ENCODE measurements at regions not wholly inside any gene's neighbourhood (a gene's known extent, or its start where the extent isn't known, plus 50 kb on each side); places are given as distances from the start of the nearest gene placed in this dataset.

- TF ChIP-seq, protein P1, sequence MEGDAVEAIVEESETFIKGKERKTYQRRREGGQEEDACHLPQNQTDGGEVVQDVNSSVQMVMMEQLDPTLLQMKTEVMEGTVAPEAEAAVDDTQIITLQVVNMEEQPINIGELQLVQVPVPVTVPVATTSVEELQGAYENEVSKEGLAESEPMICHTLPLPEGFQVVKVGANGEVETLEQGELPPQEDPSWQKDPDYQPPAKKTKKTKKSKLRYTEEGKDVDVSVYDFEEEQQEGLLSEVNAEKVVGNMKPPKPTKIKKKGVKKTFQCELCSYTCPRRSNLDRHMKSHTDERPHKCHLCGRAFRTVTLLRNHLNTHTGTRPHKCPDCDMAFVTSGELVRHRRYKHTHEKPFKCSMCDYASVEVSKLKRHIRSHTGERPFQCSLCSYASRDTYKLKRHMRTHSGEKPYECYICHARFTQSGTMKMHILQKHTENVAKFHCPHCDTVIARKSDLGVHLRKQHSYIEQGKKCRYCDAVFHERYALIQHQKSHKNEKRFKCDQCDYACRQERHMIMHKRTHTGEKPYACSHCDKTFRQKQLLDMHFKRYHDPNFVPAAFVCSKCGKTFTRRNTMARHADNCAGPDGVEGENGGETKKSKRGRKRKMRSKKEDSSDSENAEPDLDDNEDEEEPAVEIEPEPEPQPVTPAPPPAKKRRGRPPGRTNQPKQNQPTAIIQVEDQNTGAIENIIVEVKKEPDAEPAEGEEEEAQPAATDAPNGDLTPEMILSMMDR (IDR thresholded peaks at IDR 0.05) = no peak
- no peak for TF ChIP-seq POLR2A (IDR thresholded peaks at IDR 0.05)
- no peak for TF ChIP-seq EP300 (IDR thresholded peaks at IDR 0.05)
Observed at GRCh38 chr3:86438544-86438943, 552.4 kb downstream of the VGLL3 start.
